22Rv1 (cell line): ENCODE measurements at regions not wholly inside any gene's neighbourhood (a gene's known extent, or its start where the extent isn't known, plus 50 kb on each side); places are given as distances from the start of the nearest gene placed in this dataset.
A peak's percentile ranks its signal among the peaks of the same experiment; 100 is the strongest.

Source experiments
- H3K27ac ChIP-seq: fragments of 450-650 bp; 2 replicates; pipeline ENCODE4 v1.5.1; 2017
- CTCF ChIP-seq: fragments of 450-650 bp; IDR thresholded peaks from 2 replicates; pipeline ENCODE4 v1.5.1; 2017; ENCODE audit warnings: mild to moderate bottlenecking
- ZFX ChIP-seq: fragments of 450-650 bp; IDR thresholded peaks from 2 replicates; pipeline ENCODE4 v1.6.1; 2017; ENCODE audit warnings: antibody characterized with exemption, borderline replicate concordance

- TF ChIP-seq ZFX: no peak
- TF ChIP-seq CTCF: no peak
- H3K27ac ChIP-seq: no peak overlapping the region
These were observed 139.3 kb upstream of the VCX2 start for GRCh38 chrX:8310409-8310808.

GRCh38 chrX:8313844-8314243 is 142.8 kb upstream of the VCX2 start:
- no peak overlapping the region for H3K27ac ChIP-seq
- no peak for TF ChIP-seq CTCF
- no peak for TF ChIP-seq ZFX

DNA sequence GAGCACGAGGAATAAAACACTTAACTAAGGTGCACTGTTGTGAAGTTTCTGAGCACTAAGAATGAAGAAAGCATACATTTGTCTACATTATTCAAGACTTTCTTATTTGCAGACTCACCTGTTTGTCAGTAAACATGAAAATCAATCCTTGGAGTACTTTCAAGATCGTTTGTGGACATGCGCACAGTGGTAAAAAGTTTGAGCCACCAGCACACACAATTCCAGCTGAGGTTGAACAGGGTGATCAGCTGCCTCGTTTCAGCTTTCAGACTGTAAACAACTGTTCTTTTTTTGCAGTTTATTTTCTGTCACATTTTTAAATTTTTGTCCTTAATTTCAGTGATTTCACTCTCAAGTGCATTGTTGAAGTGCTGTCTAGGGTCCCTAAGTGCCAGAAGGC is 143.8 kb upstream of the VCX2 start:
- no peak overlapping the region for H3K27ac ChIP-seq
- TF ChIP-seq CTCF (no peak), ZFX (no peak)

DNA sequence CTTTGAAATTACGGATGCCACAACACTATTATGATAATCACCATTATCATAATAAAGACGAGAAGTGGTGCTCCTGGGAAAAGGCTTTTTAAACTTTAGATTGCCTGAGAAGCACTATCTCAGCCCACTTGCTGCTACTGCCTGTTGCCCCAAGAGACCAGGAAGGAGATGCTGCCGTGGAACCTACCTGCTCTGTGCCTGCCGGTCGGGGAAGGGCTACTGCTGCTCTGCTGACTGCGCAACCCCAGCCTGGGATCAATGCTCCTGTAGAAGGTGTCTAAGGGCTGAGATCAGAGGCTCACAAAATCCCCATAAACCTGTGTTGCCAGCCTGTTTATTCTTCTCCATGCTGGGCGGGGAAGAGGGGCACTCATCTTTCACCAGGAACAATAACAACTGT is 145.3 kb upstream of the VCX3B start:
- TF ChIP-seq ZFX: no peak
- TF ChIP-seq CTCF: no peak

GRCh38 chrX:8323356-8323755 is 141.3 kb upstream of the VCX3B start:
- no peak overlapping the region for H3K27ac ChIP-seq
- no peak for TF ChIP-seq ZFX
- TF ChIP-seq CTCF: peak; percentile 37

More for the DNA sequence above, 145.3 kb upstream of the VCX3B start:
- no peak overlapping the region for H3K27ac ChIP-seq

DNA sequence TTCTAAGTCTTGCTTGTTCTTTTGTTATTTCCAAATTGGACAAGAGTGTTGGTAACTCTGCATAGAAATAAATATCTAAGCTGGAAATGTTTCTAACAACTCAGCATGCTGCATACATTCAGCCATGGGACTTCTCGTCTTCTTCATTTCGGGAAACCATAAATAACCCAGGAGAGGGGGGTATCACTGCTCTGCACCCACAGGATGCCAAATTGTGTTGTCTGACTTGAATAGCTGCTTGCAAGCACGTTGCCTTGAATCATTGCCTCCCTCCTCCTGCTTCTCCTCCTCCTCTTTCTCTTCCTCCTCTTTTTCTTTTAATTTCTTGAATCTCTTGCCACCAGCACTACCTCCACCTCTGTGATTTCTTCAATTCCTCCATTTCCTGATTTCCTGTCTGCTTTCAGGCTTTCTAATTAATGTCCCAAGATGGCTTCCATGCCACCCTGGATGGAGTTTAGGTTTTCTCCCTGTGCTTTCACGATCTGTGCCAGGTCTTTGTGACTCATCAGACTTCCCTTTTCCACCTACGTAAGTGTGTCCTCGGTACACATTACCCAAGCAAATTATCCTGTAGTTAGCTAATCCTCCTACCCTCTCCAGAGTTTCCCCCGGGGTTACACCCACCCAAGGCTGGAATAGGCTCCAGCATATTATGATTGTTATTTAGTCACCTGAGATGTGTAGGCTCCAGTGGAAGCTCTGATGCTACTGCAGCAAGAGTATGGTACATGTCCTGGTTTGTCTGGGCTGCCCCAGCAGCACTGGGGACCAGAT is 122.6 kb upstream of the VCX3B start:
- no peak overlapping the region for H3K27ac ChIP-seq
- TF ChIP-seq CTCF: no peak
- no peak for TF ChIP-seq ZFX

GRCh38 chrX:8345473-8345872 is 119.2 kb upstream of the VCX3B start:
- no peak for TF ChIP-seq ZFX
- TF ChIP-seq CTCF: no peak
- no peak overlapping the region for H3K27ac ChIP-seq
